Activated CD4-positive, alpha-beta T cell treated with anti-CD3 and anti-CD28 coated beads, Interleukin-2, amount 50 U/mL, for 4 hours (primary cell): ENCODE measurements at regions not wholly inside any gene's neighbourhood (a gene's known extent, or its start where the extent isn't known, plus 50 kb on each side); places are given as distances from the start of the nearest gene placed in this dataset.
"Not testable (repeated sequence)": the region's sequence is repeated elsewhere in the genome, so short reads cannot be mapped to it uniquely, and the experiment has no call there.

Source experiments
- DNase-seq, 2 experiments: peaks; one replicate each; pipeline ENCODE4 v3.0.0-alpha.2; 2020

GRCh38 chr15:79608066-79608864 is 176.1 kb downstream of the MINAR1 start:
- no peak for DNase-seq

DNA sequence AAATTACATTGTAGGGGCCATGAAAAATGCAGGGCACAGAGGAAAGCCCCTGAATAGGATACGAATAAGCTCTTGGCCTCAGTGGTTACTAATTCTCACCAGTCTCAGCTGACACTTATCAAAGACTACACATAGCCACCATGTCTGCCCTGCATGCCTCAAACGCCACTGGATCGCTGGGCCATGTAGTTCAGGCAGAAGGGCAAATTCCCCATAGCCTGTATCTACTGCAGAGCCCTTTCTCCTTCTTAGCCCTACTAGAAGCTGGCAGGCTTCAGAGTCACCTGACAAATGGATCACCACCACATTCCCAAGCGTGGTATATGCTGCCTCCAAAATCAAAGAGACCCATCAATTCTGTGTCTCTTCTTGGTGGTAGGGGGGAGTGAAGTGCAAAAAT is 177.4 kb downstream of the MINAR1 start:
- DNase-seq, result no peak

DNA sequence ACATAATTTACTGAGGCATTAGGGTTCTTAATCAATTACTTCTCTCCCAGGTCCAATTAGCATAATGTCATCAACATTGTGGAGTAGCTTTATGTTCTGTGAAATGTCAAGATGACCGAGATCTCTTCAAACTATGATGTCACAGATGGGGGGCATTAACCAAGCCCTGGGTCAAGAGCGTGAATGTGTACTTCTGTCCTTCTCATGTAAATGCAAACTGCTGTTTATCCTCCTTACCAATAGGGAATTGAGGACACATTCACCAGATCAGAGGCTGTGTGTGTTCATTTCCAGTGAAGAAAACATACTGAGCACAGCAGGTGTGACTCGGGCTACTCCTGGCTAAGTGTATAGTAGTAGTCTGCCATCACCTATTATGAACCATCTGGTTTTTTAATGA is 177.9 kb downstream of the MINAR1 start:
- DNase-seq, result no peak

DNA sequence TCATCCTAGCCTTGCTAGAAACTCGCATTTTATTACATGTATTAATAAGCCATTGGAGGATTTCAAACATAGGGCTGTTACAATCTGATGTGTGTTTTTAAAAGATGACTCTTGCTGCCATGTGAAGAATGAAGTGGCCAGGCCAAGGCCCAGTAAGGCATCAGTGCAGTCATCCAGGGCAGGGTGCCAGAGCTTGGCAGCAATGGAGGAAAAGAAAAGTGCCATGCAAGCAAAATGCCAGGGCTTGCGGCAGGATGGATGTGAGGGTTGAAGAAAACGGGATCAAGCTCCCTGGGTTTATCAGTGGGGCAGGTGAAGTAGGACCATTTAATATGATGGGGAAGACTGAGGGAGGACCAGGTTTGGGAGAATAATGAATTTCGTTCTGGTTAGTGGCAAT is 183.6 kb downstream of the MINAR1 start:
- DNase-seq, result no peak

DNA sequence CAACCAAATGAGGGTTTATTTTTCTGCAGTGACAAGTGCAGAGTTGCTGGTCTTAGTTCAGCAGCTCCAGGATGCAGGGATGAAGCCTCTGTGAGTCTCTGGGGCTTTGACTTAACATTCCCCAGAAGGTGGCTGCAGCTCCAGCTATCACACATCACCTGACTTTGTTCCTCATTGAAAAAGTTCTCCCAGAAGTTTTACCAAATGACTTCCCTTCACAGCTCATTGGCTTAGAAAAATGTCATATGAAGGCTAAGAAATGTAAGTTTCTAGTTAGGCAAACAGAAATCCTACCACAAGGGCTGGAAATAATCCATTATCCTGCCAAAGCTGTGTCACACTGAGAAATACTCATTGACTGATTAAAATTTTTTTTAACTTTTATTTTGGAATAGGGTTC is 184.9 kb downstream of the MINAR1 start:
- no peak for DNase-seq

- DNase-seq, result no peak
These were observed 188.1 kb downstream of the MINAR1 start for GRCh38 chr15:79620112-79620857.

GRCh38 chr15:79621805-79622204 is 189.7 kb downstream of the MINAR1 start:
- DNase-seq, result not testable (repeated sequence)

- DNase-seq, result no peak
These were observed 191.4 kb downstream of the MINAR1 start for GRCh38 chr15:79623488-79623887.

GRCh38 chr15:79629687-79630086 is 197.6 kb downstream of the MINAR1 start:
- DNase-seq, result no peak

GRCh38 chr15:79632457-79632856 is 200.3 kb downstream of the MINAR1 start:
- no peak for DNase-seq

DNA sequence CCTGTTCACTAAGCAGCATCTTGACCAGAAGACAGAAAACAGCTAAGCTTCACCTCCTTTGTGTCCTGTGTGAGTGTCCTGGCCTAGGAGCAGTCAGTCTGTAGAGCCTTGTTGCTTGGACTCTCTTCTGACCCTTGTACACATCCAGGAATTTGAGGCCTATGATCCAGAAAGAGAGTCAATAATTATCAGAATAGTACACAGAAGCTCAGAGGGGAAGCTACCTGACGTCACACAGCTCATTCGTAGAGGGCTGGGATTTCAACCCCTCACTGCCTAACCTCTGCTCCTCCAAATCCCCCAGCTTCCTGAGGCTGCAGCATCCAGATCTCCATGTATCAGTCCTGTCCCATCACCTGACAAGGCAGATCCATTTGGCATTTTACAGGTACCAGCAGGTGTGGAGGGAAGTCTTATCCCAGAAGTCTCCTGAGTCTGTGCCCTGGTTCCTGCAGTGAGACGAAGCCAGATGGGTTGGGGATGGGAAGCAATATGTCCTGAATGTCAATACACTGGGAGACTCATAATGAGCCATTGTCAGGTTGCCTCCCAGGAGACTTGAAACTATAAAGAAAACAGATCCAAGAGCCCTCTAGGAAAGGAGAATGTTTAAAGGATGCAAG is 203.1 kb downstream of the MINAR1 start:
- DNase-seq, result no peak

GRCh38 chr15:79635897-79636561 is 203.9 kb downstream of the MINAR1 start:
- DNase-seq, result no peak

- DNase-seq, result no peak
These were observed 208.1 kb downstream of the MINAR1 start for GRCh38 chr15:79640206-79640605.

DNA sequence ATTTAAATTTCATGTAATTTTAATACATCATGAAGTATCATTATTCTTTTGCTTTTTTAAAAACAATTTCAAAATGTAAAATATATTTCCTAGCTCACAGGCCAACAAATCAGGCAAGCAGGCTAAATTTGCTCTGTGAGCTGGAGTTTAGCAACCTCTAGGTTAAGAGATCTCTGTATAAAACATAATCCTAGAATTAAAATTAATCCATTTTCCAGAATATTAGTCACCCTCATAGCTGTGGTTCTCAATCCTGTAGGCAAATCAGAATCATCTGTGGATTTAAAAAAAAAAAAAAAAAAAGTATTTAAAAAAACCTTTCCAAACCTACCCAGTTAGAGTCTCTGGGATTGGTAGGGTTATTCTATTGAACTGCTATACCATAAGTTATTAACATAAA is 209.7 kb downstream of the MINAR1 start:
- no peak for DNase-seq

GRCh38 chr15:79643393-79643792 is 211.3 kb downstream of the MINAR1 start:
- no peak for DNase-seq

DNA sequence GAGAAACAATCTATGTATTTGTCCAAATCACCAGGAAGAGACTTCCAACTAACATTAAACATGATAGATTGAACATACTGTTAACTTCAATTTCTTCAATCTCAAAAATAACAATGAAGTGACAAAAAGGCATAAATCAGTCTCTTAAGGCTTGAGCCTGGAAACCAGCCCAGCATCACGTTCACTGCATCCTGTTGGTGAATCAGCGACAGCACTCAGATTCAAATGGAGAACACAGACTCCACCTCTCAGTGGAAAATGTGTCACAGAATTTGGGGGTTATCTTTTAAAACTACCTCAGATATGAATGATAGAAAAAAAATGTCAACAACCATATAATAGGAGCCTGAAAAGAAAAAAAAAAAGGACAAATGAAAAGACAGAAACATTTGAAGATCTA is 212.0 kb downstream of the MINAR1 start:
- DNase-seq, result no peak

DNA sequence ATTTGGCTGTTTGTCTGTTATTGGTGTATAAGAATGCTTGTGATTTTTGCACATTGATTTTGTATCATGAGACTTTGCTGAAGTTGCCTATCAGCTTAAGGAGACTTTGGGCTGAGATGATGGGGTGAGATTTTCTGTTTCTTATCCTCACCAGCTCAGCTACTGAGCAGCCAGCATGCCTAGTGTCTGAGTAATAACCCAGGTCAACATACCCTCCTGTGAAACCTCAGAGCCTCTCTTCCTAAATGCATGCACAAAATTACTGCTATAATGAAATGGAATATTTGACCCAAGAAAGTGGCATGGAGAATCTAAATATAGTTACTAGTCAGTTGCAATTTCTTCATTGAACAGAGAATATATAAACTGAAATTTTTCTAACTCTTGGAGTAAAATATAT is 220.8 kb downstream of the MINAR1 start:
- DNase-seq, result not testable (repeated sequence)

DNA sequence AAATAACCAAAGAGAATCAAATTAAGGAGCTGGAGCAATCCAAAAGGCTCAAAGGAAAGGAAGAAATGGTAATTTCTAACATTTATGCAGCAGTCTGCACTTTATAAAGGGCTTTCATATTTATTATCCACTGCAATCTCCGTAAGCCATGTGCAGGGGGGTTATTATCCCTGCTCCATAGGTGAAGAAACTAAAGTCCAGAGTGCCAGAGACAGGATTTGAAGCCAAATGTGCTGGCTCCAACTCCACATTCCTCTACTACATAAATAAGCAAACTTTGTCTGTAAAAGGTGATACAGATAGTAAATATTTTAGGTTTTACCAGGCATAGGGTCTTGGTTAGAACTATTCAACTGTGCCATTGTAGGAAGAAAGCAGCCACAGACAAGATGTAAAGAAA is 221.4 kb downstream of the MINAR1 start:
- DNase-seq, result no peak

GRCh38 chr15:79656151-79657000 is 224.2 kb downstream of the MINAR1 start:
- DNase-seq, result no peak

GRCh38 chr15:79657722-79658121 is 225.6 kb downstream of the MINAR1 start:
- no peak for DNase-seq

DNA sequence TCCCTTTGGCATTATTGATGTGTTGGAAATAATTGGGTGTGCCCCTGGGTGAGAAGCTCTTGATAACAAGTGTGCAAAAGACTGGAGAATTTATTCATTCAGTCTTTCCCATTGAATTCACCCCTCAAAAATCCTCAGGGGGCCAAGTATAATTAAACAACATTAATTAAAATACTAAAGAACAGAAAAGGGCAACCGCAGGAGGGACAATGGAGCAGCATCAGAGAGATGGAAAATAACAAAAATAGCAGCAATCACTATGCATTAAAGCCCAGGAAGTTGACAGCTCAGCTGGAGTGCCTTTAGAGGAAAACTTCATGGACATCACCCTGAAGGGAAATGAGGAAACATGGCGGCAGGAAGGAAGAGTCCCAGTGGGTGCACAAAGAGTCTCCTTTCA is 227.6 kb downstream of the MINAR1 start:
- no peak for DNase-seq

GRCh38 chr15:79661411-79661810 is 229.3 kb downstream of the MINAR1 start:
- no peak for DNase-seq
